Right cardiac atrium (tissue), 5 donors: ENCODE measurements at regions not wholly inside any gene's neighbourhood (a gene's known extent, or its start where the extent isn't known, plus 50 kb on each side); places are given as distances from the start of the nearest gene placed in this dataset.

Experiments
- ATAC-seq, 2 donors: fragments of 200-7000 bp; cut with Tn5 transposase; one replicate each; pipeline versions ENCODE4 v1.8.0 to v1.9.1; 2020; ENCODE audit warnings: moderate library complexity in 2 of 2, mild to moderate bottlenecking in 1 of 2
- DNase-seq, 3 donors: peaks; one replicate each; pipeline ENCODE4 v3.0.0-alpha.2; 2020
- H3K27ac ChIP-seq: one replicate; pipeline ENCODE4 v1.5.1; 2013; ENCODE audit warnings: mild to moderate bottlenecking, low read length, control low read depth, moderate library complexity
- H3K27me3 ChIP-seq: one replicate; pipeline ENCODE4 v1.6.1; 2013; ENCODE audit not compliant: control insufficient read depth, insufficient read depth
- H3K4me1 ChIP-seq: one replicate; pipeline ENCODE4 v1.6.1; 2013; ENCODE audit warnings: low read length; ENCODE audit not compliant: control insufficient read depth, insufficient read depth
- H3K4me3 ChIP-seq: one replicate; pipeline ENCODE4 v1.5.1; 2013; ENCODE audit warnings: low read length, control low read depth
- H3K9me3 ChIP-seq: one replicate; pipeline ENCODE4 v1.6.1; 2013; ENCODE audit warnings: low read length; ENCODE audit not compliant: control insufficient read depth
- WGBS: extraction: QIAGEN DNeasy Blood & Tissue Kit; methylation state at CpG from one replicate; pipeline ENCODE4 v1.1.7; 2013; 5-methylcytosine and 5-hydroxymethylcytosine counted together
- intact Hi-C, 4 donors: fragments of 100-400 bp; cut with DNase I; formaldehyde crosslinking; loops; one replicate each; pipeline versions ENCODE4 v1.11.0 to v1.14.0; 2022 to 2023
- donor health status: healthy with polysubstance abuse.
- donor health status: DM: no; HTN: yes; CAD: no.
- donor health status: DM: no; HTN: no; CAD: no.
- donor health status: DM: no; HTN: yes; CAD: no; lungs with severe emphysema.
- donor health status: DM: yes; HTN: yes; CAD: no.

- H3K4me1 ChIP-seq = peaks cover 6% of the 10 kb centered on the region
- no peaks in the 10 kb centered on the region for H3K27me3 ChIP-seq
- H3K27ac ChIP-seq = no peak overlapping the region
- ATAC-seq = no peak
- WGBS = 67% methylated on average over 4 of the region's 4 CpGs
- no peak for DNase-seq
- H3K9me3 ChIP-seq = no peaks in the 10 kb centered on the region
- H3K4me3 ChIP-seq = no peak overlapping the region
- intact Hi-C loops = no loop called here
Measured at GRCh38 chr1:29806646-29807319, 570.5 kb downstream of the PTPRU start.

DNA sequence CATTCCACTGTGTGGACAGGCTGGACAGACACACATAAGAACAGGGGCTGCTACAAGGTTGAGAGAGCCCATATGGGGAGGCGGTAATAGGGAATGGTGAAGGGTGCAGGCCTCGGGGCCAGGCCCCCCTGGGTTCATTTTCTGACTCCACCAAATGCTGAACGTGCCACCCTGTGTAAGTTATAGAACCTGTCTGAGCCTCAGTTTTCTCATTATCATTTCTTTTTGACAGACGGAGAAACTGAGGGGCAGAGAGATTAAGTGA is 569.5 kb downstream of the PTPRU start:
- Histone ChIP-seq H3K9me3 (no peaks in the 10 kb centered on the region), H3K4me3 (no peak overlapping the region), H3K4me1 (peaks cover 3% of the 10 kb centered on the region), H3K27me3 (no peaks in the 10 kb centered on the region), H3K27ac (no peak overlapping the region)
- DNase-seq (no peak), ATAC-seq (no peak)
- WGBS = 87% methylated on average over 4 of the region's 4 CpGs
- intact Hi-C loops = no loop called here

DNA sequence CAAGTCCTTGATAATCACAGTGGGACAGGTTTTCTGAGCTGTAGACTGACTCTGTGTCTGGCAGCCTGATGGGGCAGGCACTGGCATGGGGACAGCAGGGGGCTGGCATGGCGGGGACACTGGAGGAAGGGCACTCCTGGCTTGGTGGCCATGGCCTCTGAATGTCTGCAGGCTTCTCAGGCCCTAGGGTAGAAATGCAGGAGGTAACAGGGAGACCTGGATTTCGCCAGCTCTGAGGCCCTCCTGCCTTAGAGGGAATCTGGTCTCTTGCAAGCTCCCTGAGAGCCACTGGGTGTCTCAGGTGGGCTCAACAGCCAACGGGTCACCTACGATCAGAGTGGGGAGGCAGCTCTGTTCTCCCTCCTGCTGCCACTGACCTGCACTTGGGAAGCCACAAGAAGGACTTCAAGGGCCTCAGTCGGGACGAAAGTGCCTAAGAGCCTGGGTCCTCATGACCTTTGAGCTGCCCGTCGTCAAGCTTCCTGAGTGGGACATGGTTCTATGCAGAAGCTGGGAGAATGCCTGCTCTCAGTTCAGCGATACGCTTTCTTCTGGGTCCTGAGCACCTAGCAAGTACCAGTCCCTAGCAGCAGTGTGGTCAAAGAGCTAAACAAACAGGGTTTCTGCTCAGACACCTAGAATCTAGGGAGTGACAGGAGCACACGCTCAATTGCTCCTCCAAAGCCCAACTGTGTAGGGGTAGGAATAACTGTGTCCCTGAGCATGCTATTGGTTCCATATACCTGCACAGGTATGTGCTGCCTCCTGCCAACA is 569.0 kb downstream of the PTPRU start:
- WGBS = 80% methylated on average over 11 of the region's 11 CpGs
- ATAC-seq = no peak
- intact Hi-C loops = no loop called here
- DNase-seq = no peak
- Histone ChIP-seq H3K9me3 (no peaks in the 10 kb centered on the region), H3K4me1 (no peaks in the 10 kb centered on the region), H3K4me3 (no peak overlapping the region), H3K27ac (no peak overlapping the region), H3K27me3 (no peaks in the 10 kb centered on the region)

GRCh38 chr1:29804181-29804899 is 568.0 kb downstream of the PTPRU start:
- Histone ChIP-seq H3K9me3 (no peaks in the 10 kb centered on the region), H3K4me1 (no peaks in the 10 kb centered on the region), H3K4me3 (no peak overlapping the region), H3K27me3 (no peaks in the 10 kb centered on the region), H3K27ac (no peak overlapping the region)
- DNase-seq (no peak), ATAC-seq (no peak)
- intact Hi-C loops = no loop called here
- WGBS = 53% methylated on average over 6 of the region's 6 CpGs

GRCh38 chr1:29803486-29803885 is 567.2 kb downstream of the PTPRU start:
- whole genome bisulfite sequencing = 82% methylated on average over 4 of the region's 4 CpGs
- Histone ChIP-seq H3K9me3 (no peaks in the 10 kb centered on the region), H3K4me3 (no peak overlapping the region), H3K27ac (no peak overlapping the region), H3K27me3 (no peaks in the 10 kb centered on the region), H3K4me1 (no peaks in the 10 kb centered on the region)
- ATAC-seq (no peak), DNase-seq (no peak)
- intact Hi-C loops = no loop called here

- ATAC-seq (no peak), DNase-seq (no peak)
- 47% methylated on average over 21 of the region's 21 CpGs for WGBS
- Histone ChIP-seq H3K27me3 (no peaks in the 10 kb centered on the region), H3K9me3 (no peaks in the 10 kb centered on the region), H3K4me1 (no peaks in the 10 kb centered on the region), H3K27ac (no peak overlapping the region), H3K4me3 (no peak overlapping the region)
- intact Hi-C loops = no loop called here
Measured at GRCh38 chr1:29802181-29803068, 566.1 kb downstream of the PTPRU start.

- no peaks in the 10 kb centered on the region for H3K4me1 ChIP-seq
- no peaks in the 10 kb centered on the region for H3K27me3 ChIP-seq
- H3K9me3 ChIP-seq = no peaks in the 10 kb centered on the region
- no peak overlapping the region for H3K4me3 ChIP-seq
- H3K27ac ChIP-seq = no peak overlapping the region
- DNase-seq (no peak), ATAC-seq (no peak)
- 37% methylated on average over 8 of the region's 8 CpGs for WGBS
- intact Hi-C loops = no loop called here
Measured at GRCh38 chr1:29801561-29801973, 565.2 kb downstream of the PTPRU start.

DNA sequence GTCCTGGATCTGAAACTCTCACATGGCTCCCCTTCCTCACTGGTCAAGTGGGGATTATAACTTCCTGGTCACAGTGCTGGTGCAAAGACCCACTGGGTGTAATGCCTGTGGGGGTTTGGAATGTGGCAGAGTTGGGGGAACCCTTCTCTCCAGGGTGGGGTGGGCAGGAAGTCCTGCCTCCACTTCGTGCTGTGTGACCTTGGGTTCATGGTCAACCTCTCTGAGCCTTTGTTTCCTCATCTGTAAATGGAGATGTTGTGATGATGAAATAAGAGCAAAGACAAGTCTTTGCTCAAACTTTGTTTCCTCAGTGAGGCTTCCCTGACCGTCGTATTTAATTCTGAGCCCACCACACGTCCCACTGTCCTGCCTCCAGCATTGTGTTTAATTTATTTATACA is 564.7 kb downstream of the PTPRU start:
- no peak for ATAC-seq

GRCh38 chr1:29800522-29800956 is 564.2 kb downstream of the PTPRU start:
- H3K4me1 ChIP-seq = no peaks in the 10 kb centered on the region
- no peak overlapping the region for H3K27ac ChIP-seq
- H3K4me3 ChIP-seq = no peak overlapping the region
- WGBS = 92% methylated on average over 6 of the region's 6 CpGs
- no peak for DNase-seq
- intact Hi-C loops = no loop called here
- no peak for ATAC-seq
- no peaks in the 10 kb centered on the region for H3K27me3 ChIP-seq
- H3K9me3 ChIP-seq = no peaks in the 10 kb centered on the region

More for the DNA sequence above, 564.7 kb downstream of the PTPRU start:
- WGBS = 86% methylated on average over 4 of the region's 4 CpGs
- intact Hi-C loops = no loop called here
- no peak overlapping the region for H3K4me3 ChIP-seq
- H3K9me3 ChIP-seq = no peaks in the 10 kb centered on the region
- no peaks in the 10 kb centered on the region for H3K4me1 ChIP-seq
- no peaks in the 10 kb centered on the region for H3K27me3 ChIP-seq
- no peak overlapping the region for H3K27ac ChIP-seq
- no peak for DNase-seq

DNA sequence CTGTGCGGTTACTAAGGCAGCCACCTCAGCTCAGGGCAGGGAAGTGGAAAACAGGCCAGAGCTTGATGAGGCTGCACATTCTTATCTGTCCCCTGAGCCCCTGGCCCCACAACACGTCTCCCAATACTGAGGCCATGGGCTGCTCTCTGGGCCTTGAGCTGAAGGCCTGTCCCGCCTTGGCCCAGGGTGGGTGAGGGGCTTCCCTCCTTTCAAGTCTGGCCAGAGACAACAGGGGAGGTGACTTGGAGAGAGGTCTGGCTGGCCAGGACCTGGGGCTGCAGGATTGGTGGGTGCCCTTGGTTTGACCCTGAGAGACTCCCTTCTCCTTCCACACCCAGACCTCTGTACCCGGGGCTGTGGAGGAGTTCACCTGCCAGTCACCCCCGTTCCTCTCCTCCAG is 563.8 kb downstream of the PTPRU start:
- intact Hi-C loops = no loop called here
- Histone ChIP-seq H3K27me3 (no peaks in the 10 kb centered on the region), H3K4me1 (no peaks in the 10 kb centered on the region), H3K27ac (no peak overlapping the region), H3K9me3 (no peaks in the 10 kb centered on the region), H3K4me3 (no peak overlapping the region)
- ATAC-seq (no peak), DNase-seq (no peak)
- WGBS = 79% methylated on average over 5 of the region's 5 CpGs
